DND-41 (cell line): ENCODE measurements at regions not wholly inside any gene's neighbourhood (a gene's known extent, or its start where the extent isn't known, plus 50 kb on each side); places are given as distances from the start of the nearest gene placed in this dataset.

Experiments used
- EZH2 ChIP-seq: IDR thresholded peaks from 3 replicates; pipeline ENCODE4 v1.6.1; 2012; ENCODE audit warnings: borderline replicate concordance, low read depth, mild to moderate bottlenecking, moderate library complexity, low read length, inconsistent platforms; ENCODE audit not compliant: severe bottlenecking
- TF ChIP-seq, protein P1 (sequence below): IDR thresholded peaks from 2 replicates; pipeline ENCODE4 v1.5.1; 2012; ENCODE audit warnings: borderline replicate concordance, low read length, moderate library complexity, mild to moderate bottlenecking; ENCODE audit not compliant: poor library complexity, severe bottlenecking; ENCODE audit errors: extremely low read depth

DNA sequence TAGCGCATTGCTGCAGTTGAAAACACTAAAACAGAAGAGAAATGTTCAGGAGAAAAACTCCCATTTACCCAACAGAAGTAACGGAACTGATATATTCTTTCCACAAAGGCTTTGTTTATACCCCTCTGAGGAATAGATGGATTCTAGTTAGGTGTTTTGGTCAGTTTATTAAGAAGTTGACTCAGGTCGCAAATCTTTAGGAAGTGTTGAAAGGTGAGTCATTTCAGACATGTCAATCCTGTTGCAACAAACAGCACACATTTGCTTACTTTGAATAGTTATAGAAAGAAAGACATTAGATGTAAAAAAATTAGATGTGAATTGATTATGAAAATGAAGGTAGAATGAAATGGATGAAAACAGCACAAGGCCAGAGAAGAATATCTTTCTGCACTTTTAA lies 941.0 kb downstream of the KCNJ2 start:
- no peak for TF ChIP-seq EZH2
- TF ChIP-seq, protein P1, sequence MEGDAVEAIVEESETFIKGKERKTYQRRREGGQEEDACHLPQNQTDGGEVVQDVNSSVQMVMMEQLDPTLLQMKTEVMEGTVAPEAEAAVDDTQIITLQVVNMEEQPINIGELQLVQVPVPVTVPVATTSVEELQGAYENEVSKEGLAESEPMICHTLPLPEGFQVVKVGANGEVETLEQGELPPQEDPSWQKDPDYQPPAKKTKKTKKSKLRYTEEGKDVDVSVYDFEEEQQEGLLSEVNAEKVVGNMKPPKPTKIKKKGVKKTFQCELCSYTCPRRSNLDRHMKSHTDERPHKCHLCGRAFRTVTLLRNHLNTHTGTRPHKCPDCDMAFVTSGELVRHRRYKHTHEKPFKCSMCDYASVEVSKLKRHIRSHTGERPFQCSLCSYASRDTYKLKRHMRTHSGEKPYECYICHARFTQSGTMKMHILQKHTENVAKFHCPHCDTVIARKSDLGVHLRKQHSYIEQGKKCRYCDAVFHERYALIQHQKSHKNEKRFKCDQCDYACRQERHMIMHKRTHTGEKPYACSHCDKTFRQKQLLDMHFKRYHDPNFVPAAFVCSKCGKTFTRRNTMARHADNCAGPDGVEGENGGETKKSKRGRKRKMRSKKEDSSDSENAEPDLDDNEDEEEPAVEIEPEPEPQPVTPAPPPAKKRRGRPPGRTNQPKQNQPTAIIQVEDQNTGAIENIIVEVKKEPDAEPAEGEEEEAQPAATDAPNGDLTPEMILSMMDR, result no peak
